ENCODE measurements at regions not wholly inside any gene's neighbourhood (a gene's known extent, or its start where the extent isn't known, plus 50 kb on each side); places are given as distances from the start of the nearest gene placed in this dataset.

DNA sequence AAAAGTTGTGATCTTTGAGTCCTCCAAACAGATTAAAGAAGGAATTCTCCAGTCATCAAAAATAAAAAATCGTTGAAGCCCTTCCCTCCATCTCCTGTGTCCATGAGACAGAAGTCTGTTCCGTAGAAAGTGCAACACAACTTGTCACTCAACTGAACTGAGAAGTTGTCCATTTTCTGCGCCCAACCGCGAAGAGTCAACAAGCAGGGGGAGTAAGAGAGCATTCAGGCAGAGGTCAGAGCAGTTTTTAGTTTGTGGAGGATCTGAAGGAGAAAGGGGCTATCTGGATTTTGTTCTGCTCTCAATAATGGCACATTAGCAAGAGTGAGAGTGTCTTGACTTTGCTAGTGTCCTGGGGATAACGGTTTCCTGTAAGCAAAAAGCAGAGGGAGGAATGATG, 303.9 kb downstream of the ICE1 start:
- no peak for TF ChIP-seq CTCF (conservative IDR thresholded peaks at IDR 0.05)
- no peak for TF ChIP-seq ZFX (IDR thresholded peaks at IDR 0.05)
